Body of pancreas (tissue), 4 donors: ENCODE measurements at regions not wholly inside any gene's neighbourhood (a gene's known extent, or its start where the extent isn't known, plus 50 kb on each side); places are given as distances from the start of the nearest gene placed in this dataset.

Experiments used
- POLR2A ChIP-seq, 3 donors: fragments of 450-650 bp; IDR thresholded peaks; one replicate each; pipeline ENCODE4 v1.6.1; 2016; ENCODE audit warnings: antibody characterized with exemption in 3 of 3, mild to moderate bottlenecking in 2 of 3
- TF ChIP-seq, protein P1 (sequence below), 7 experiments: fragments of 450-650 bp in 4 of 7; fragments of 200-600 bp in 3 of 7; sonication (generic) in 3 of 7; IDR thresholded peaks; one replicate each; pipeline ENCODE4 v1.5.1; 2016 to 2019; ENCODE audit warnings: antibody characterized with exemption in 7 of 7

DNA sequence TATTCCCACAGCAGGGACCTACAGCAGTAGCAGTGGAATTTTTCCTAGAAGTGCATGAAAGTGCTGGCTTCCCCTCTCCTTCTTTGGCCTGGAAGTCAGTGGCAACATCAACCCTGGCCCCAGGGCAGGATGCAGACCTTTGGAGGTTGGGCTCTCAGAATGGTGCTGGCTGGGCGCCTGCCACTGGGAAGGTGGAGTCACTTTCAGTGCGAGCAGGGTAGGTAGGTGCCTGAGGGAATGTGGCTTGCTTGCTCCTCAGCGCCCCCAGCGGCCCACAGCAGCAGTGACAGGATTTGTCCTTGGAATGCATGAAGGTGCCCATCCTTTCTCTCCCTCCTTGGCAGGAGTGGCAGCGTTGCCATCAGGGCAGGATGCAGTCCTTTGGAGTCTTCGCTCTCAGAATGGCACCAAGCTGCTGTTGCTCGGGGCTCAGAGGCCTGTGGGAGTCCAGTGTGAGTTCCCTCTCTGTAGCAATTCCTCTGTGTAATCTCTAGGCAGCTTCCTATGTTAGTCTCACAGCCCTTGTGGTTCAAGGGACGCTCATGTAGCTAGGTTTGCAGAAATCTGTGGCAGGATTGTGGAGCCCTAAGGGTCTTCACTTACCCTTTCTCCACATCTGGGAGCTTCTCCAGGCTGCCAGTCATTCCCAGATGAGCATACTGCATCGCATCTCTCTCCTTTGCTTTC lies 354.4 kb upstream of the DACH1 start:
- TF ChIP-seq, protein P1, sequence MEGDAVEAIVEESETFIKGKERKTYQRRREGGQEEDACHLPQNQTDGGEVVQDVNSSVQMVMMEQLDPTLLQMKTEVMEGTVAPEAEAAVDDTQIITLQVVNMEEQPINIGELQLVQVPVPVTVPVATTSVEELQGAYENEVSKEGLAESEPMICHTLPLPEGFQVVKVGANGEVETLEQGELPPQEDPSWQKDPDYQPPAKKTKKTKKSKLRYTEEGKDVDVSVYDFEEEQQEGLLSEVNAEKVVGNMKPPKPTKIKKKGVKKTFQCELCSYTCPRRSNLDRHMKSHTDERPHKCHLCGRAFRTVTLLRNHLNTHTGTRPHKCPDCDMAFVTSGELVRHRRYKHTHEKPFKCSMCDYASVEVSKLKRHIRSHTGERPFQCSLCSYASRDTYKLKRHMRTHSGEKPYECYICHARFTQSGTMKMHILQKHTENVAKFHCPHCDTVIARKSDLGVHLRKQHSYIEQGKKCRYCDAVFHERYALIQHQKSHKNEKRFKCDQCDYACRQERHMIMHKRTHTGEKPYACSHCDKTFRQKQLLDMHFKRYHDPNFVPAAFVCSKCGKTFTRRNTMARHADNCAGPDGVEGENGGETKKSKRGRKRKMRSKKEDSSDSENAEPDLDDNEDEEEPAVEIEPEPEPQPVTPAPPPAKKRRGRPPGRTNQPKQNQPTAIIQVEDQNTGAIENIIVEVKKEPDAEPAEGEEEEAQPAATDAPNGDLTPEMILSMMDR (IDR thresholded peaks at IDR 0.05): peak; percentile 43 to 75 (median 61)
- TF ChIP-seq POLR2A (IDR thresholded peaks at IDR 0.05): no peak
